GM13977 (cell line): ENCODE measurements at regions not wholly inside any gene's neighbourhood (a gene's known extent, or its start where the extent isn't known, plus 50 kb on each side); places are given as distances from the start of the nearest gene placed in this dataset.

Source experiments
- DNase-seq: peaks from one replicate; pipeline ENCODE4 v3.0.0; 2012; ENCODE audit warnings: low spot score
- CTCF ChIP-seq: IDR thresholded peaks from 2 replicates; pipeline ENCODE4 v1.5.1; 2012; ENCODE audit warnings: mild to moderate bottlenecking, control low read depth; ENCODE audit not compliant: insufficient read depth; ENCODE audit errors: extremely low read depth, missing control alignments
- in situ Hi-C: fragments of 300-500 bp; cut with MboI; formaldehyde crosslinking; loops from one replicate; pipeline ENCODE4 v1.12.0; 2022; ENCODE audit warnings: low sequenced_read_pairs, low pct_unique_long_range_greater_than_20kb, mixed read lengths, inconsistent platforms; ENCODE audit not compliant: unreplicated experiment

- no peak for TF ChIP-seq CTCF
- in situ Hi-C loops, result no loop called here
- no peak for DNase-seq
Observed at GRCh38 chr4:34766935-34767334, 1477.4 kb downstream of the ARAP2 start.

GRCh38 chr4:34767407-34767806 lies 1476.9 kb downstream of the ARAP2 start:
- no peak for TF ChIP-seq CTCF
- no peak for DNase-seq
- in situ Hi-C loops, result no loop called here

GRCh38 chr4:34771632-34772031 lies 1472.7 kb downstream of the ARAP2 start:
- TF ChIP-seq CTCF, result no peak
- in situ Hi-C loops, result no loop called here
- DNase-seq, result no peak

- in situ Hi-C loops, result no loop called here
- DNase-seq, result no peak
Observed at GRCh38 chr4:34790131-34790530, 1454.2 kb downstream of the ARAP2 start.

GRCh38 chr4:34791209-34791608 lies 1453.1 kb downstream of the ARAP2 start:
- in situ Hi-C loops, result no loop called here
- TF ChIP-seq CTCF, result no peak
- DNase-seq, result no peak

More at GRCh38 chr4:34790131-34790530, 1454.2 kb downstream of the ARAP2 start:
- no peak for TF ChIP-seq CTCF

- TF ChIP-seq CTCF, result no peak
- no peak for DNase-seq
- in situ Hi-C loops, result no loop called here
Observed at GRCh38 chr4:34800953-34801352, 1443.4 kb downstream of the ARAP2 start.

GRCh38 chr4:34814266-34814665 lies 1430.0 kb downstream of the ARAP2 start:
- no peak for TF ChIP-seq CTCF
- in situ Hi-C loops, result no loop called here
- DNase-seq, result no peak
